ENCODE measurements at regions not wholly inside any gene's neighbourhood (a gene's known extent, or its start where the extent isn't known, plus 50 kb on each side); places are given as distances from the start of the nearest gene placed in this dataset.

- no peaks in the 10 kb centered on the region for H3K9me2 ChIP-seq (ENCODE audit: insufficient read depth, low read length)
- H3K27me3 ChIP-seq (ENCODE audit: insufficient read depth, low read depth, low read length): no peaks in the 10 kb centered on the region
- no peak overlapping the region for H3K4me2 ChIP-seq (ENCODE audit: low read length)
- H3K27ac ChIP-seq (ENCODE audit: low read length): peak overlapping the region; percentile 77
- no peaks in the 10 kb centered on the region for H3K79me2 ChIP-seq (replicated peaks; ENCODE audit: insufficient read depth, low read length)
- no peak overlapping the region for H2AFZ ChIP-seq (ENCODE audit: low read depth, low read length)
- TF ChIP-seq POLR2AphosphoS5 (IDR thresholded peaks at IDR 0.05) (peak; percentile 18), REST (IDR thresholded peaks at IDR 0.05; ENCODE audit: borderline replicate concordance) (no peak), MXI1 (conservative IDR thresholded peaks at IDR 0.05; ENCODE audit: poor library complexity, severe bottlenecking) (no peak), RAD21 (conservative IDR thresholded peaks at IDR 0.05) (no peak), CTCF (IDR thresholded peaks at IDR 0.05; ENCODE audit: poor library complexity, severe bottlenecking) (no peak), TAF1 (IDR thresholded peaks at IDR 0.05; ENCODE audit: low read depth) (no peak), EP300 (conservative IDR thresholded peaks at IDR 0.05; ENCODE audit: poor library complexity, severe bottlenecking) (peak; percentile 18), EZH2 (IDR thresholded peaks at IDR 0.05; ENCODE audit: borderline replicate concordance, insufficient read depth, low read length, poor library complexity, severe bottlenecking) (no peak), SMC3 (conservative IDR thresholded peaks at IDR 0.05; ENCODE audit: poor library complexity) (no peak)
- H3K36me3 ChIP-seq (ENCODE audit: insufficient read depth, low read length): no peaks in the 10 kb centered on the region
- H3K9me3 ChIP-seq (ENCODE audit: low read length): no peaks in the 10 kb centered on the region
- peak overlapping the region; percentile 42 for H3K4me3 ChIP-seq (ENCODE audit: low read length)
- no peaks in the 10 kb centered on the region for H4K20me1 ChIP-seq (ENCODE audit: insufficient read depth)
- peak overlapping the region; percentile 31 for H3K9ac ChIP-seq (ENCODE audit: low read length)
- no peaks in the 10 kb centered on the region for H3F3A ChIP-seq (ENCODE audit: insufficient read depth, low read length, poor library complexity, severe bottlenecking)
Measured at GRCh38 chrX:17994429-17994828, 133.3 kb upstream of the RAI2 start.

- Histone ChIP-seq H4K20me1 (ENCODE audit: insufficient read depth) (no peaks in the 10 kb centered on the region), H3F3A (ENCODE audit: insufficient read depth, low read length, poor library complexity, severe bottlenecking) (no peaks in the 10 kb centered on the region), H3K36me3 (ENCODE audit: insufficient read depth, low read length) (no peaks in the 10 kb centered on the region), H3K27me3 (ENCODE audit: insufficient read depth, low read depth, low read length) (no peaks in the 10 kb centered on the region), H3K9me2 (ENCODE audit: insufficient read depth, low read length) (no peaks in the 10 kb centered on the region), H3K4me2 (ENCODE audit: low read length) (no peak overlapping the region), H3K9ac (ENCODE audit: low read length) (no peak overlapping the region), H3K79me2 (replicated peaks; ENCODE audit: insufficient read depth, low read length) (no peaks in the 10 kb centered on the region), H3K4me3 (ENCODE audit: low read length) (no peak overlapping the region), H3K27ac (ENCODE audit: low read length) (no peak overlapping the region), H3K9me3 (ENCODE audit: low read length) (no peaks in the 10 kb centered on the region), H2AFZ (ENCODE audit: low read depth, low read length) (no peak overlapping the region)
- TF ChIP-seq RAD21 (conservative IDR thresholded peaks at IDR 0.05): no peak
- TF ChIP-seq EP300 (conservative IDR thresholded peaks at IDR 0.05; ENCODE audit: poor library complexity, severe bottlenecking): no peak
- TF ChIP-seq TAF1 (IDR thresholded peaks at IDR 0.05; ENCODE audit: low read depth): no peak
- TF ChIP-seq REST (IDR thresholded peaks at IDR 0.05; ENCODE audit: borderline replicate concordance): no peak
- no peak for TF ChIP-seq CTCF (IDR thresholded peaks at IDR 0.05; ENCODE audit: poor library complexity, severe bottlenecking)
- no peak for TF ChIP-seq SMC3 (conservative IDR thresholded peaks at IDR 0.05; ENCODE audit: poor library complexity)
- no peak for TF ChIP-seq MXI1 (conservative IDR thresholded peaks at IDR 0.05; ENCODE audit: poor library complexity, severe bottlenecking)
- TF ChIP-seq EZH2 (IDR thresholded peaks at IDR 0.05; ENCODE audit: borderline replicate concordance, insufficient read depth, low read length, poor library complexity, severe bottlenecking): no peak
- TF ChIP-seq POLR2AphosphoS5 (IDR thresholded peaks at IDR 0.05): no peak
Measured at GRCh38 chrX:17993062-17993461, 132.0 kb upstream of the RAI2 start.
